ENCODE measurements at regions not wholly inside any gene's neighbourhood (a gene's known extent, or its start where the extent isn't known, plus 50 kb on each side); places are given as distances from the start of the nearest gene placed in this dataset.

GRCh38 chr9:126225611-126226609, 100.7 kb upstream of the MVB12B start:
- DNase-seq = no peak

- no peak for DNase-seq
Observed at GRCh38 chr9:126226991-126227936, 99.4 kb upstream of the MVB12B start.

- no peak for DNase-seq
Observed at GRCh38 chr9:126228111-126228780, 98.4 kb upstream of the MVB12B start.

GRCh38 chr9:126228781-126229444, 97.7 kb upstream of the MVB12B start:
- peak; percentile 81 for DNase-seq

- no peak for DNase-seq
Observed at GRCh38 chr9:126229501-126229900, 97.1 kb upstream of the MVB12B start.

- DNase-seq = no peak
Observed at GRCh38 chr9:126230692-126231091, 95.9 kb upstream of the MVB12B start.

GRCh38 chr9:126232461-126232860, 94.2 kb upstream of the MVB12B start:
- DNase-seq = no peak

- DNase-seq = no peak
Observed at GRCh38 chr9:126233175-126233574, 93.5 kb upstream of the MVB12B start.

- no peak for DNase-seq
Observed at GRCh38 chr9:126233913-126234525, 92.6 kb upstream of the MVB12B start.

GRCh38 chr9:126234681-126235335, 91.8 kb upstream of the MVB12B start:
- no peak for DNase-seq

- no peak for DNase-seq
Observed at GRCh38 chr9:126235336-126236243, 91.0 kb upstream of the MVB12B start.

GRCh38 chr9:126236273-126236672, 90.4 kb upstream of the MVB12B start:
- no peak for DNase-seq

- DNase-seq = no peak
Observed at GRCh38 chr9:126238415-126238814, 88.2 kb upstream of the MVB12B start.

GRCh38 chr9:126239515-126239914, 87.1 kb upstream of the MVB12B start:
- no peak for DNase-seq

- no peak for DNase-seq
Observed at GRCh38 chr9:126240835-126241234, 85.8 kb upstream of the MVB12B start.

- DNase-seq = no peak
Observed at GRCh38 chr9:126248680-126249079, 77.9 kb upstream of the MVB12B start.

- DNase-seq = no peak
Observed at GRCh38 chr9:126261584-126262356, 64.9 kb upstream of the MVB12B start.

- no peak for DNase-seq
Observed at GRCh38 chr9:126262738-126263137, 63.9 kb upstream of the MVB12B start.

GRCh38 chr9:126270556-126270955, 56.1 kb upstream of the MVB12B start:
- DNase-seq = no peak

Data from activated CD4-positive, alpha-beta T cell treated with anti-CD3 and anti-CD28 coated beads for 48 hours (primary cell).